ENCODE measurements at regions not wholly inside any gene's neighbourhood (a gene's known extent, or its start where the extent isn't known, plus 50 kb on each side); places are given as distances from the start of the nearest gene placed in this dataset.

DNA sequence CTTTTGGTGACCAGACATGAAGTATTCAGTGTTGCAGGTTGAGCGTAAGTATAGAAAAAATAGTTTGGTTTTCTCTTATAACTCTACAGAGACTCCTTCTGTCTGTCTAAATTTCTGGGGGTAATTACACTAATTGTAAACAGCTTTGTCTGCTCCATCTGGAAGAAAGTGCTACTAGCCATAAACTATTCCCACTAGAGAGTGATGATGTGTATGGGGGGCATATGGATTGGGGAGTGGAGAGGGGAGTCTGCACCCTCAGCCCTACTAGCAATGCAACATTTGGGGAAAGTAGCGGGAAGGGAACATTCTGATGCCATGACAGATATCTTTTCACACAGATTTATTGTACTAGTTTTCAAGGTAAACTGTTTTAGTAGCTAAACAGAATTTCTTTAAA is 549.7 kb downstream of the TRIML1 start:
- TF ChIP-seq MAX (IDR thresholded peaks at IDR 0.05): no peak
- no peak for TF ChIP-seq CEBPB (IDR thresholded peaks at IDR 0.05)

Measured in A549 (cell line).